DND-41 (cell line): ENCODE measurements at regions not wholly inside any gene's neighbourhood (a gene's known extent, or its start where the extent isn't known, plus 50 kb on each side); places are given as distances from the start of the nearest gene placed in this dataset.

Experiments
- ATAC-seq: fragments of 200-7000 bp; cut with Tn5 transposase; 3 replicates; pipeline ENCODE4 v1.9.1; 2021; ENCODE audit warnings: low read depth; ENCODE audit not compliant: insufficient read depth
- DNase-seq: peaks from one replicate; pipeline ENCODE4 v3.0.0-alpha.2; 2020
- H2AFZ ChIP-seq: 2 replicates; pipeline ENCODE4 v1.6.0; 2012; ENCODE audit warnings: low read depth, low read length
- H3K27ac ChIP-seq: 2 replicates; pipeline ENCODE4 v1.5.1; 2012; ENCODE audit warnings: low read length, inconsistent platforms
- H3K27me3 ChIP-seq: fragments of 200-600 bp; sonication (generic); 2 replicates; pipeline ENCODE4 v1.6.0; 2012; ENCODE audit warnings: low read length, mild to moderate bottlenecking, inconsistent platforms; ENCODE audit not compliant: insufficient read depth, poor library complexity
- H3K36me3 ChIP-seq: 2 replicates; pipeline ENCODE4 v1.5.1; 2012; ENCODE audit warnings: low read length, inconsistent platforms; ENCODE audit not compliant: insufficient read depth
- H3K4me1 ChIP-seq: 2 replicates; pipeline ENCODE4 v1.5.1; 2012; ENCODE audit warnings: mild to moderate bottlenecking, low read length; ENCODE audit not compliant: insufficient read depth
- H3K4me2 ChIP-seq: 2 replicates; pipeline ENCODE4 v1.6.0; 2012; ENCODE audit warnings: mild to moderate bottlenecking, moderate library complexity, low read length, inconsistent platforms; ENCODE audit not compliant: insufficient read depth
- H3K4me3 ChIP-seq, 2 experiments: fragments of 200-600 bp in 1 of 2; shearing (Covaris generic) in 1 of 2; 2 replicates each; pipeline ENCODE4 v1.5.1; 2012 to 2016; ENCODE audit warnings: inconsistent platforms in 2 of 2, low read length in 2 of 2, mild to moderate bottlenecking in 2 of 2, low read depth in 1 of 2, moderate library complexity in 1 of 2
- H3K79me2 ChIP-seq: 2 replicates; pipeline ENCODE4 v1.6.0; 2012; ENCODE audit warnings: low read length, inconsistent platforms; ENCODE audit not compliant: insufficient read depth
- H3K9ac ChIP-seq: 2 replicates; pipeline ENCODE4 v1.6.0; 2012; ENCODE audit warnings: low read depth, mild to moderate bottlenecking, inconsistent platforms, low read length, moderate library complexity
- H3K9me3 ChIP-seq: 2 replicates; pipeline ENCODE4 v1.5.1; 2012; ENCODE audit warnings: low read length, moderate library complexity, mild to moderate bottlenecking, inconsistent platforms; ENCODE audit not compliant: insufficient read depth, severe bottlenecking
- H4K20me1 ChIP-seq: 2 replicates; pipeline ENCODE4 v1.6.0; 2012; ENCODE audit warnings: low read length; ENCODE audit not compliant: insufficient read depth
- EZH2 ChIP-seq: IDR thresholded peaks from 3 replicates; pipeline ENCODE4 v1.6.1; 2012; ENCODE audit warnings: borderline replicate concordance, low read depth, mild to moderate bottlenecking, moderate library complexity, low read length, inconsistent platforms; ENCODE audit not compliant: severe bottlenecking
- TF ChIP-seq, protein P1 (sequence below): IDR thresholded peaks from 2 replicates; pipeline ENCODE4 v1.5.1; 2012; ENCODE audit warnings: borderline replicate concordance, low read length, moderate library complexity, mild to moderate bottlenecking; ENCODE audit not compliant: poor library complexity, severe bottlenecking; ENCODE audit errors: extremely low read depth

DNA sequence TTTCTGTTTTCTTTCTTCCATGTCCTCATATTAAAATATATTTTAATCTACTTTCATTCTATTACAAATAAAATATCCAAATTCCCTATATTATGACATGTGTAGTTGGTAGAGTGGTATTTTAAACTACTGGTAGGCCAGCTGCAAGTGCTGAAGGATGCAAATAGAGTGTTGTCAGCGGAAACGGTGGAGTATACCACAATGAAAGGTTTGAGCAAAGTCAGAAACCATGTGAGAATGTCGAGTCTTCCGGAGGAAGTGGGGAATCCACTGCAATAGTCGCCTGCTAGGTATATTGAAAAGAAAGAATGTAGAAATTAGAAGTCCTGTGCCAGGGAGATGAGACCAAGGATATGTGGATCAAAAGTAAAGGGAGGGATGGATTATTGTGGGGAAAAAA lies 373.9 kb downstream of the DSEL start:
- ATAC-seq = no peak
- Histone ChIP-seq H3K36me3 (no peaks in the 10 kb centered on the region), H3K79me2 (no peaks in the 10 kb centered on the region), H3K4me1 (no peaks in the 10 kb centered on the region), H3K9ac (no peak overlapping the region), H3K27ac (no peak overlapping the region), H2AFZ (no peak overlapping the region), H3K4me2 (no peak overlapping the region), H3K4me3 (no peak overlapping the region), H3K9me3 (no peaks in the 10 kb centered on the region), H4K20me1 (no peaks in the 10 kb centered on the region; the same call in 1 of the 2 replicates), H3K27me3 (no peaks in the 10 kb centered on the region)
- no peak for DNase-seq
- TF ChIP-seq, protein P1, sequence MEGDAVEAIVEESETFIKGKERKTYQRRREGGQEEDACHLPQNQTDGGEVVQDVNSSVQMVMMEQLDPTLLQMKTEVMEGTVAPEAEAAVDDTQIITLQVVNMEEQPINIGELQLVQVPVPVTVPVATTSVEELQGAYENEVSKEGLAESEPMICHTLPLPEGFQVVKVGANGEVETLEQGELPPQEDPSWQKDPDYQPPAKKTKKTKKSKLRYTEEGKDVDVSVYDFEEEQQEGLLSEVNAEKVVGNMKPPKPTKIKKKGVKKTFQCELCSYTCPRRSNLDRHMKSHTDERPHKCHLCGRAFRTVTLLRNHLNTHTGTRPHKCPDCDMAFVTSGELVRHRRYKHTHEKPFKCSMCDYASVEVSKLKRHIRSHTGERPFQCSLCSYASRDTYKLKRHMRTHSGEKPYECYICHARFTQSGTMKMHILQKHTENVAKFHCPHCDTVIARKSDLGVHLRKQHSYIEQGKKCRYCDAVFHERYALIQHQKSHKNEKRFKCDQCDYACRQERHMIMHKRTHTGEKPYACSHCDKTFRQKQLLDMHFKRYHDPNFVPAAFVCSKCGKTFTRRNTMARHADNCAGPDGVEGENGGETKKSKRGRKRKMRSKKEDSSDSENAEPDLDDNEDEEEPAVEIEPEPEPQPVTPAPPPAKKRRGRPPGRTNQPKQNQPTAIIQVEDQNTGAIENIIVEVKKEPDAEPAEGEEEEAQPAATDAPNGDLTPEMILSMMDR = no peak
- TF ChIP-seq EZH2 = no peak

DNA sequence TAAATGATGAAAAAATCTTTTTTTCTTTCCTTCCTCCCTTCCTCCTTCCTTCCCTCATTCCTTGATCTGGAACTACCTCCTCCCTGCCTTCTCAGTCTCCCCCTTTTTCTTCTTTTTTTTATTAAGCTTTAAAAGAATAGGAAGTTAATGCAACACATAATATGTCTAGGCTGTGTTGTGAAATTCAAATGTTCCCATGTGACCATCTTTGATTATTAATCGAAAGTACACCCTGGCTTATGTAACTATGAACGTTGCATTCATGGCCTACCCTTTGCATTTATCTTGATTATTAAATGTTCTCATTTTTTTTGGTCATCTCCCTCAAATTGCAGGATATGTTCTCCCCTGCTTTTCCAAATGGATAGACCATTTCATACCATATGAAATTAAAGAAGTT lies 376.0 kb downstream of the DSEL start:
- no peak for ATAC-seq
- Histone ChIP-seq H3K9me3 (no peaks in the 10 kb centered on the region), H2AFZ (no peak overlapping the region), H3K36me3 (no peaks in the 10 kb centered on the region), H3K27ac (no peak overlapping the region), H3K4me3 (no peak overlapping the region), H3K9ac (no peak overlapping the region), H3K79me2 (no peaks in the 10 kb centered on the region), H3K4me1 (no peaks in the 10 kb centered on the region), H4K20me1 (no peaks in the 10 kb centered on the region; the same call in 1 of the 2 replicates), H3K27me3 (no peaks in the 10 kb centered on the region), H3K4me2 (no peak overlapping the region)
- no peak for DNase-seq
- TF ChIP-seq EZH2 = no peak
- TF ChIP-seq, protein P1 = no peak

DNA sequence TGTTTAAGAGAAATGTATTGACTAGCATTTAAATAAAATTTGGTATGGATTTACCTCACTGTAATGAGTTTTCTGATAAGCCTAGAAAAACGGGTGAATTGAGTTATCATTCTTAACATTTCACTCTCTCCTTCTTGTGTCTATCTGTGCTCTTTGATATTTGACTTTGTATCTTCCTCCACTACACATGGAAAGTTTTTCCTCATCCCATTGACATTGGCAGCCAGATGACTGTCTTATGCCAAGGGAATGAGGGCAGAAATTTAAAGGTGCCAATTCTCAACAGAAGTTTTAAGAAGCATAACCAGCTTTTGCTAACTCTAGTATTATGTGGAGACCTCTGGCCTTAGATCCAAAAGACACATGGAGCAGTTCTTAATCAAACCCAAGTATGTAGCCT lies 376.6 kb downstream of the DSEL start:
- Histone ChIP-seq H3K36me3 (no peaks in the 10 kb centered on the region), H4K20me1 (no peaks in the 10 kb centered on the region; the same call in 1 of the 2 replicates), H3K27ac (no peak overlapping the region), H3K4me1 (no peaks in the 10 kb centered on the region), H2AFZ (no peak overlapping the region), H3K4me2 (no peak overlapping the region), H3K9ac (no peak overlapping the region), H3K79me2 (no peaks in the 10 kb centered on the region), H3K4me3 (no peak overlapping the region), H3K27me3 (no peaks in the 10 kb centered on the region), H3K9me3 (no peaks in the 10 kb centered on the region)
- TF ChIP-seq, protein P1 = no peak
- no peak for TF ChIP-seq EZH2
- no peak for ATAC-seq
- DNase-seq = no peak

- H4K20me1 ChIP-seq = no peaks in the 10 kb centered on the region; the same call in 1 of the 2 replicates
- H3K36me3 ChIP-seq = no peaks in the 10 kb centered on the region
- H3K4me1 ChIP-seq = no peaks in the 10 kb centered on the region
- H3K27ac ChIP-seq = no peak overlapping the region
- no peak overlapping the region for H3K4me2 ChIP-seq
- no peak for ATAC-seq
- no peak overlapping the region for H3K4me3 ChIP-seq
- H3K79me2 ChIP-seq = no peaks in the 10 kb centered on the region
- no peak overlapping the region for H2AFZ ChIP-seq
- no peak overlapping the region for H3K9ac ChIP-seq
- H3K27me3 ChIP-seq = no peaks in the 10 kb centered on the region
- no peak for TF ChIP-seq EZH2
- TF ChIP-seq, protein P1 = no peak
- no peak for DNase-seq
- H3K9me3 ChIP-seq = no peaks in the 10 kb centered on the region
Observed at GRCh38 chr18:67135981-67136380, 380.5 kb downstream of the DSEL start.
